ENCODE measurements at regions not wholly inside any gene's neighbourhood (a gene's known extent, or its start where the extent isn't known, plus 50 kb on each side); places are given as distances from the start of the nearest gene placed in this dataset.

- TF ChIP-seq ZNF462 (CRISPR knock-in tag; IDR thresholded peaks at IDR 0.05) (no peak), JUNB (IDR thresholded peaks at IDR 0.05; ENCODE audit: unreplicated experiment) (no peak)
These were observed 170.1 kb upstream of the GBE1 start (continued) for GRCh38 chr3:81931265-81932251.

GRCh38 chr3:81929697-81930096, 168.3 kb upstream of the GBE1 start:
- H3K27ac ChIP-seq (ENCODE audit: low read depth): no peak overlapping the region
- TF ChIP-seq ETS1 (IDR thresholded peaks at IDR 0.05) (no peak), EZH2phosphoT487 (IDR thresholded peaks at IDR 0.05; ENCODE audit: unreplicated experiment) (no peak), EZH2 (IDR thresholded peaks at IDR 0.05; ENCODE audit: low read depth, unreplicated experiment) (no peak), STAT1 (IDR thresholded peaks at IDR 0.05; ENCODE audit: unreplicated experiment) (no peak), CTCF (conservative IDR thresholded peaks at IDR 0.05; ENCODE audit: low read depth in 2 of 2) (no peak), NANOG (IDR thresholded peaks at IDR 0.05; ENCODE audit: borderline replicate concordance) (no peak), ZNF114 (CRISPR knock-in tag; IDR thresholded peaks at IDR 0.05) (no peak), JUNB (IDR thresholded peaks at IDR 0.05; ENCODE audit: unreplicated experiment) (no peak)

More at GRCh38 chr3:81929697-81930096, 168.3 kb upstream of the GBE1 start:
- no peak overlapping the region for H3K4me3 ChIP-seq
- DNase-seq (ENCODE audit: low spot score): no peak
- ATAC-seq: no peak
- H2AFZ ChIP-seq: no peak overlapping the region
- no peaks in the 10 kb centered on the region for H3K27me3 ChIP-seq (ENCODE audit: insufficient read depth)
- Mint-ChIP-seq H3K4me3 (no peak overlapping the region), H3K27me3 (ENCODE audit: insufficient read depth, low read depth, poor library complexity) (no peaks in the 10 kb centered on the region), H3K27ac (no peak overlapping the region), H3K4me1 (0 out of 3 replicates have a peak, but pooled peaks cover under 1% of the 10 kb centered on the region), H3K36me3 (ENCODE audit: low read depth) (no peaks in the 10 kb centered on the region), H3K9me3 (no peaks in the 10 kb centered on the region)
- no peaks in the 10 kb centered on the region for H3K4me1 ChIP-seq (ENCODE audit: insufficient read depth)
- no peaks in the 10 kb centered on the region for H3K36me3 ChIP-seq (ENCODE audit: insufficient read depth)
- no peaks in the 10 kb centered on the region for H3K79me2 ChIP-seq (replicated peaks; ENCODE audit: insufficient read depth)
- H4K20me1 ChIP-seq (replicated peaks; ENCODE audit: insufficient read depth): no peaks in the 10 kb centered on the region
- H3K4me2 ChIP-seq: no peak overlapping the region
- peaks cover 4% of the 10 kb centered on the region; the same call in 1 of the 2 replicates for H3K9me2 ChIP-seq (ENCODE audit: insufficient read depth)
- H3F3A ChIP-seq (replicated peaks; ENCODE audit: low read depth): no peaks in the 10 kb centered on the region
